Bronchial epithelial cell (primary cell): ENCODE measurements at regions not wholly inside any gene's neighbourhood (a gene's known extent, or its start where the extent isn't known, plus 50 kb on each side); places are given as distances from the start of the nearest gene placed in this dataset.
"Not testable (repeated sequence)": the region's sequence is repeated elsewhere in the genome, so short reads cannot be mapped to it uniquely, and the experiment has no call there.

Source experiments
- DNase-seq: peaks from one replicate; pipeline ENCODE4 v3.0.0-alpha.2; 2010; ENCODE audit warnings: low read depth
- FAIRE-seq: peaks from 2 replicates; lab custom pipeline; 2011; peaks lifted over from hg19 to GRCh38; lab: Jason Lieb, UNC
- H3K27me3 ChIP-seq: 2 replicates; pipeline ENCODE4 v1.5.1; 2011; ENCODE audit warnings: low read length; ENCODE audit not compliant: control insufficient read depth, insufficient read depth
- H3K36me3 ChIP-seq: 2 replicates; pipeline ENCODE4 v1.5.1; 2011; ENCODE audit warnings: low read length; ENCODE audit not compliant: control insufficient read depth, insufficient read depth
- H3K4me3 ChIP-seq: 2 replicates; pipeline ENCODE4 v1.5.1; 2011; ENCODE audit warnings: mild to moderate bottlenecking, low read depth, low read length, control low read depth
- CTCF ChIP-seq: IDR thresholded peaks from 2 replicates; pipeline ENCODE4 v1.5.1; 2011; ENCODE audit warnings: mild to moderate bottlenecking, moderate library complexity, low read length, control low read depth, inconsistent platforms; ENCODE audit not compliant: insufficient read depth, severe bottlenecking

DNA sequence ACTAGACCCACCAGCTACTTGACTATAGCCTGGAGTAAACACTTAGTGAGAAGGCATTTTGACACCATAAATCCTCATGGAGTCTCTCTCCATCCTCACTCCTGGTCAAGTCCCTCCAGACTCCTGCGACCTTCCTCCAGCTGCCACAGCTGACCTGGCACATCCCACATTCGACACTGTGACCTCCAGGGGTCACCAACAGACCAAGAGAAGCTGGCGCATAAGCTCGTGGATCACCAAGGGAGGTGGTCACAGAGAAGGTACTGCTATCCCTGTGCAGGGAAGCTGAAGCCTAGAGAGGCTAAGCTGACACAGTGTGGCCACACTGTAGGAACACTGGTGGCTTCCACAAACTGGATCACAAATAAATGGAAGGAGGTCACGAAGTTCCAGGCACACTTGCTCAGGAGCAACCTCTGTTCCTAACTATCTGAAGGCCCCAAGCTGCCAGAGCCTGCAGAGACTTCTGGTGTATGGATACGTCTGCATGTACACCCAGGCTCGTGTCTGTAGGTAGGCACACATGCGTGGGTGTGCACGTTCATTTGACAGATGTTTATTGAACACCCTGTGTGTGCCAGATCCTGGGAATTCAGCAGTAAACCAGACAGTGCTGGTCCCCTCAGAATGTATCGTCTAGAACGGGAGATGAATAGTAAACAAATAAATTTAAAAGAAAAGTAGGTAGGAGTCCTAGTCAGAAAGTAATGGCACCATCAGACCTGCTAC lies 104.4 kb downstream of the C5orf15 start:
- FAIRE-seq (no peak), DNase-seq (no peak)
- no peak for TF ChIP-seq CTCF
- H3K4me3 ChIP-seq = no peak overlapping the region
- H3K36me3 ChIP-seq = no peaks in the 10 kb centered on the region
- H3K27me3 ChIP-seq = peaks cover 7% of the 10 kb centered on the region

GRCh38 chr5:133861161-133861737 lies 107.2 kb downstream of the C5orf15 start:
- no peak for TF ChIP-seq CTCF
- FAIRE-seq (no peak), DNase-seq (no peak)
- no peak overlapping the region for H3K4me3 ChIP-seq
- H3K27me3 ChIP-seq = peaks cover 7% of the 10 kb centered on the region
- no peaks in the 10 kb centered on the region for H3K36me3 ChIP-seq

- no peaks in the 10 kb centered on the region for H3K36me3 ChIP-seq
- no peak for TF ChIP-seq CTCF
- H3K27me3 ChIP-seq = peaks cover 10% of the 10 kb centered on the region
- FAIRE-seq = no peak
- no peak for DNase-seq
- H3K4me3 ChIP-seq = no peak overlapping the region
These were observed 109.4 kb downstream of the C5orf15 start for GRCh38 chr5:133859073-133859472.

DNA sequence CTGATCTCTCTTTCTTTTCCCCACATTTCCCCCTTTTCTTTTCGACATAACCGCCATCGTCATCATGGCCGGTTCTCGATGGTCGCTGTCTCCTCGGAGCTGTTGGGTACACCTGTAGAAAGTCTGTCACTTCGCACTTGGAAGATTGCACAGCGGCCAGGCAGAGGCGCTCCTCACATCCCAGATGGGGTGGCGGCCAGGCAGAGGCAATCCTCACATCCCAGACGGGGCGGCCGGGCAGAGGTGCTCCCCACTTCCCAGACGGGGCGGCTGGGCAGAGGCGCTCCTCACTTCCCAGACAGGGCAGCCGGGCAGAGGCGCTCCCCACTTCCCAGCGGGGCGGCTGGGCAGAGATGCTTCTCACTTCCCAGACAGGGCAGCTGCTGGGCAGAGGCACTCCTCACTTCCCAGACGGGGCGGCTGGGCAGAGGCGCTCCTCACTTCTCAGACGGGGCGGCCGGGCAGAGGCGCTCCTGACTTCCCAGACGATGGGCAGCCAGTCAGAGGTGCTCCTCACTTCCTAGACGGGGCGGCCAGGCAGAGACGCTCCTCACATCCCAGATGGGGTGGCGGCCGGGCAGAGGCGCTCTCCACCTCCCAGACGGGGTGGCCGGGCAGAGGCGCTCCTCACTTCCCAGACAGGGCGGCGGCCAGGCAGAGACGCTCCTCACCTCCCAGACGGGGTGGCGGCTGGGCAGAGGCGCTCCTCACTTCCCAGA lies 110.7 kb downstream of the C5orf15 start:
- FAIRE-seq, H3K4me3 ChIP-seq, DNase-seq, H3K27me3 ChIP-seq, H3K36me3 ChIP-seq: not testable (repeated sequence)

DNA sequence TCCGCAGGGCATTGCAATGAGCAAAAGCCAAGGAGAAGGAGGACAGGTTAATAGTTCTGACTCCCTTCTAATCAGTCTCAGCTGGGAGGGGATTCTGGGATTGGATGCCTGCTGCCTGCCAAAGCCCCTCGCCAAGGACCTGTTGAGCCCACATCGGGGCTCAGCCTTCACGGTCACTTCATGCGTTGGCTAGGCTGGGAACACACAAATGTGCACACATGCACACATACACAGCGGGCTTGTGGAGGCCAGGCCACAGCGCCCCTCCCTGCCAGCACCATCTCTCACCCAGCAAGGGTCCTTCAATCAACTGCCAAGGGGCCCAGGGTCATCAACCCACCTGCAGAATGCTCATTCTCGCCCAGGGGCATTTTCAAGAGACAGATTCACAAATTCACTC lies 113.9 kb downstream of the C5orf15 start:
- DNase-seq = no peak
- Histone ChIP-seq H3K4me3 (no peak overlapping the region), H3K36me3 (no peaks in the 10 kb centered on the region), H3K27me3 (peaks cover 11% of the 10 kb centered on the region)
- FAIRE-seq = no peak
- TF ChIP-seq CTCF = no peak

GRCh38 chr5:133853646-133854365 lies 114.6 kb downstream of the C5orf15 start:
- FAIRE-seq (peak; percentile 18), DNase-seq (no peak)
- Histone ChIP-seq H3K36me3 (no peaks in the 10 kb centered on the region), H3K27me3 (peaks cover 15% of the 10 kb centered on the region), H3K4me3 (no peak overlapping the region)
- TF ChIP-seq CTCF = no peak
